RPMI7951 (cell line): ENCODE measurements at regions not wholly inside any gene's neighbourhood (a gene's known extent, or its start where the extent isn't known, plus 50 kb on each side); places are given as distances from the start of the nearest gene placed in this dataset.
"Not testable (repeated sequence)": the region's sequence is repeated elsewhere in the genome, so short reads cannot be mapped to it uniquely, and the experiment has no call there.

Source experiments
- DNase-seq: peaks from one replicate; pipeline ENCODE4 v3.0.0-alpha.2; 2012; ENCODE audit warnings: low read depth

GRCh38 chr14:45867046-45867894 lies 614.3 kb upstream of the MIS18BP1 start:
- no peak for DNase-seq

GRCh38 chr14:45838597-45838996 lies 585.6 kb upstream of the MIS18BP1 start:
- no peak for DNase-seq

- no peak for DNase-seq
These were observed 566.1 kb upstream of the MIS18BP1 start for GRCh38 chr14:45819107-45819506.

GRCh38 chr14:45811155-45811554 lies 558.2 kb upstream of the MIS18BP1 start:
- DNase-seq: no peak

GRCh38 chr14:45810152-45810872 lies 557.3 kb upstream of the MIS18BP1 start:
- peak; percentile 1 for DNase-seq

- DNase-seq: no peak
These were observed 554.3 kb upstream of the MIS18BP1 start for GRCh38 chr14:45807178-45807899.

- no peak for DNase-seq
These were observed 546.5 kb upstream of the MIS18BP1 start for GRCh38 chr14:45799511-45799910.

GRCh38 chr14:45798659-45799058 lies 545.7 kb upstream of the MIS18BP1 start:
- no peak for DNase-seq

- not testable (repeated sequence) for DNase-seq
These were observed 543.0 kb upstream of the MIS18BP1 start for GRCh38 chr14:45796006-45796405.

GRCh38 chr14:45793081-45793480 lies 540.1 kb upstream of the MIS18BP1 start:
- no peak for DNase-seq

- DNase-seq: no peak
These were observed 537.3 kb upstream of the MIS18BP1 start for GRCh38 chr14:45790293-45790692.

- no peak for DNase-seq
These were observed 534.2 kb upstream of the MIS18BP1 start for GRCh38 chr14:45787167-45787566.

- peak; percentile 4 for DNase-seq
These were observed 533.3 kb upstream of the MIS18BP1 start for GRCh38 chr14:45786266-45786665.

GRCh38 chr14:45785240-45785639 lies 532.2 kb upstream of the MIS18BP1 start:
- DNase-seq: no peak

GRCh38 chr14:45766247-45766646 lies 513.2 kb upstream of the MIS18BP1 start:
- no peak for DNase-seq

- no peak for DNase-seq
These were observed 504.7 kb upstream of the MIS18BP1 start for GRCh38 chr14:45757655-45758054.

- DNase-seq: not testable (repeated sequence)
These were observed 503.4 kb upstream of the MIS18BP1 start for GRCh38 chr14:45756412-45756811.

- no peak for DNase-seq
These were observed 490.9 kb upstream of the MIS18BP1 start for GRCh38 chr14:45743884-45744283.

- no peak for DNase-seq
These were observed 489.2 kb upstream of the MIS18BP1 start for GRCh38 chr14:45742187-45742586.

GRCh38 chr14:45728434-45729225 lies 475.6 kb upstream of the MIS18BP1 start:
- no peak for DNase-seq

- DNase-seq: no peak
These were observed 474.1 kb upstream of the MIS18BP1 start for GRCh38 chr14:45727133-45727532.

GRCh38 chr14:45721472-45721871 lies 468.5 kb upstream of the MIS18BP1 start:
- no peak for DNase-seq
